ENCODE measurements at regions not wholly inside any gene's neighbourhood (a gene's known extent, or its start where the extent isn't known, plus 50 kb on each side); places are given as distances from the start of the nearest gene placed in this dataset.

- no peak for TF ChIP-seq ETV6 (CRISPR knock-in tag; IDR thresholded peaks at IDR 0.05)
- TF ChIP-seq CTCF (IDR thresholded peaks at IDR 0.05): no peak
- TF ChIP-seq, protein P1, sequence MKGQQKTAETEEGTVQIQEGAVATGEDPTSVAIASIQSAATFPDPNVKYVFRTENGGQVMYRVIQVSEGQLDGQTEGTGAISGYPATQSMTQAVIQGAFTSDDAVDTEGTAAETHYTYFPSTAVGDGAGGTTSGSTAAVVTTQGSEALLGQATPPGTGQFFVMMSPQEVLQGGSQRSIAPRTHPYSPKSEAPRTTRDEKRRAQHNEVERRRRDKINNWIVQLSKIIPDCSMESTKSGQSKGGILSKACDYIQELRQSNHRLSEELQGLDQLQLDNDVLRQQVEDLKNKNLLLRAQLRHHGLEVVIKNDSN (CRISPR knock-in tag; IDR thresholded peaks at IDR 0.05): no peak
- no peak for TF ChIP-seq NFYB (CRISPR knock-in tag; conservative IDR thresholded peaks at IDR 0.05; ENCODE audit: low read depth)
- TF ChIP-seq TP53 (CRISPR knock-in tag; IDR thresholded peaks at IDR 0.05): no peak
- TF ChIP-seq PREB (CRISPR knock-in tag; IDR thresholded peaks at IDR 0.05; ENCODE audit: borderline replicate concordance): no peak
- no peak for TF ChIP-seq ZNF121 (CRISPR knock-in tag; IDR thresholded peaks at IDR 0.05)
- TF ChIP-seq FOXP4 (CRISPR knock-in tag; IDR thresholded peaks at IDR 0.05): no peak
- no peak for TF ChIP-seq CREM (CRISPR knock-in tag; IDR thresholded peaks at IDR 0.05)
Observed at GRCh38 chr13:54402495-54402894, 1373.9 kb downstream of the OLFM4 start.
